Fibroblast of upper back skin (primary cell): ENCODE measurements at regions not wholly inside any gene's neighbourhood (a gene's known extent, or its start where the extent isn't known, plus 50 kb on each side); places are given as distances from the start of the nearest gene placed in this dataset.

Source experiments
- DNase-seq: peaks from one replicate; pipeline ENCODE4 v3.0.0-alpha.2; 2013

GRCh38 chr5:136682986-136683385, 317.6 kb upstream of the TRPC7 start:
- DNase-seq = peak; percentile 1

- DNase-seq = no peak
These were observed 313.9 kb upstream of the TRPC7 start for GRCh38 chr5:136679233-136679632.

- peak; percentile 33 for DNase-seq
These were observed 311.9 kb upstream of the TRPC7 start for GRCh38 chr5:136677217-136677616.

- DNase-seq = no peak
These were observed 311.3 kb upstream of the TRPC7 start for GRCh38 chr5:136676685-136677084.

- DNase-seq = no peak
These were observed 310.4 kb upstream of the TRPC7 start for GRCh38 chr5:136675769-136676168.

GRCh38 chr5:136674178-136674577, 308.8 kb upstream of the TRPC7 start:
- DNase-seq = no peak

GRCh38 chr5:136667789-136668188, 302.4 kb upstream of the TRPC7 start:
- DNase-seq = no peak

- no peak for DNase-seq
These were observed 301.8 kb upstream of the TRPC7 start for GRCh38 chr5:136666970-136667620.

GRCh38 chr5:136665331-136665730, 300.0 kb upstream of the TRPC7 start:
- DNase-seq = no peak

GRCh38 chr5:136661026-136661425, 295.7 kb upstream of the TRPC7 start:
- DNase-seq = no peak

GRCh38 chr5:136656811-136657210, 291.5 kb upstream of the TRPC7 start:
- DNase-seq = peak; percentile 71

GRCh38 chr5:136655468-136655867, 290.1 kb upstream of the TRPC7 start:
- DNase-seq = peak; percentile 11

GRCh38 chr5:136646915-136647314, 281.6 kb upstream of the TRPC7 start:
- DNase-seq = no peak

GRCh38 chr5:136642976-136643375, 277.6 kb upstream of the TRPC7 start:
- DNase-seq = no peak

GRCh38 chr5:136639616-136640015, 274.3 kb upstream of the TRPC7 start:
- no peak for DNase-seq

GRCh38 chr5:136638084-136638483, 272.7 kb upstream of the TRPC7 start:
- peak; percentile 12 for DNase-seq

- no peak for DNase-seq
These were observed 270.7 kb upstream of the TRPC7 start for GRCh38 chr5:136636001-136636400.

- no peak for DNase-seq
These were observed 265.8 kb upstream of the TRPC7 start for GRCh38 chr5:136631186-136631585.

GRCh38 chr5:136629125-136629792, 263.9 kb upstream of the TRPC7 start:
- DNase-seq = no peak

GRCh38 chr5:136626531-136626930, 261.2 kb upstream of the TRPC7 start:
- no peak for DNase-seq

- DNase-seq = no peak
These were observed 257.4 kb upstream of the TRPC7 start for GRCh38 chr5:136622747-136623146.

GRCh38 chr5:136621743-136622142, 256.4 kb upstream of the TRPC7 start:
- no peak for DNase-seq

- no peak for DNase-seq
These were observed 255.3 kb upstream of the TRPC7 start for GRCh38 chr5:136620621-136621020.

GRCh38 chr5:136620016-136620419, 254.7 kb upstream of the TRPC7 start:
- no peak for DNase-seq

- DNase-seq = no peak
These were observed 254.2 kb upstream of the TRPC7 start for GRCh38 chr5:136619556-136619955.
